Nephron progenitor cell (in vitro differentiated cells): ENCODE measurements at regions not wholly inside any gene's neighbourhood (a gene's known extent, or its start where the extent isn't known, plus 50 kb on each side); places are given as distances from the start of the nearest gene placed in this dataset.
A peak's percentile ranks its signal among the peaks of the same experiment; 100 is the strongest.
"Not testable (repeated sequence)": the region's sequence is repeated elsewhere in the genome, so short reads cannot be mapped to it uniquely, and the experiment has no call there.

ENCODE experiments used
- DNase-seq: peaks from one replicate; pipeline ENCODE4 v3.0.0; 2021
- H3K27ac Mint-ChIP-seq: 2 replicates; pipeline ENCODE4 v1.8.0; 2021; ENCODE audit warnings: mild to moderate bottlenecking, moderate library complexity, mixed read lengths
- H3K27me3 Mint-ChIP-seq: 2 replicates; pipeline ENCODE4 v1.8.0; 2021; ENCODE audit warnings: mild to moderate bottlenecking, low read depth, mixed read lengths; ENCODE audit not compliant: poor library complexity
- H3K36me3 Mint-ChIP-seq: 2 replicates; pipeline ENCODE4 v1.8.0; 2021; ENCODE audit warnings: low read depth, mixed read lengths
- H3K4me1 Mint-ChIP-seq: 2 replicates; pipeline ENCODE4 v1.8.0; 2021; ENCODE audit warnings: mixed read lengths
- H3K4me3 Mint-ChIP-seq: 2 replicates; pipeline ENCODE4 v1.8.0; 2021; ENCODE audit warnings: mild to moderate bottlenecking, moderate library complexity, mixed read lengths
- H3K9me3 Mint-ChIP-seq: 2 replicates; pipeline ENCODE4 v1.8.0; 2021; ENCODE audit warnings: mild to moderate bottlenecking, moderate library complexity, mixed read lengths
- CTCF ChIP-seq: fragments of 200-600 bp; sonication (generic); IDR thresholded peaks from 2 replicates; pipeline ENCODE4 v1.5.0; 2021; ENCODE audit warnings: antibody characterized with exemption

DNA sequence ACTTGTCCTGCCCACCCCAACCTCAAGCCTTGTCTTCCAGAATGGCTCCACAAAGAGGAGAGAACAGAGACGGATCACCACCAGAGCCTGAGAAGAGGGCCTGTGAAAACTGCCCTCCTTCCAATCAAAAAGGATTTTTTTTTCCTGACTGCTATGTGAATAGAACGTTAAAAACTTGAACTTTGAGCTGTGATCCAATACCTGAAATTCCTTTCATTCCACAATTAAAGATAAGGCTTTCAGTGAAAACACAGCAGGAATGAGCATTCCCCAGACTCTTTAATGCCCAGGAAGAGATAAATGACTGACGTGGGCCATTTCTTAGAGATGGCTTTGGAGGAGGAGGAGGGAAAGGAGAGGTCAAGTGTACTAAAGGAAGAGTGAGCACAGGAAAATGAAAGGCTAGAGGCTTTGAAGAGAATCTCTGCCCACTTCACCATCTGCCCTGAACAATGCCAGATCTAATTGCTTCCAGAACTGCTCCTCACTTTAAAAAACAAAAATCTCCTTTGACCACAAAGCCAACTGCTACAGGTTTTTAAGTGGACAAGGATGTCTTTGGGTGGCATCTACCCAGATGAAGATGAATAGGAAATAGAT is 177.9 kb upstream of the MAP3K1 start:
- H3K27ac Mint-ChIP-seq: no peak overlapping the region
- peaks cover 4% of the 10 kb centered on the region for H3K9me3 Mint-ChIP-seq
- H3K4me1 Mint-ChIP-seq: peaks cover 72% of the 10 kb centered on the region
- DNase-seq: no peak
- no peak for TF ChIP-seq CTCF
- no peak overlapping the region for H3K4me3 Mint-ChIP-seq
- H3K27me3 Mint-ChIP-seq: peaks cover 3% of the 10 kb centered on the region
- H3K36me3 Mint-ChIP-seq: no peaks in the 10 kb centered on the region

GRCh38 chr5:56633950-56634349 is 181.4 kb upstream of the MAP3K1 start:
- no peak for TF ChIP-seq CTCF
- peaks cover 3% of the 10 kb centered on the region for H3K27me3 Mint-ChIP-seq
- no peak for DNase-seq
- peaks cover 28% of the 10 kb centered on the region for H3K9me3 Mint-ChIP-seq
- H3K4me3 Mint-ChIP-seq: no peak overlapping the region
- H3K27ac Mint-ChIP-seq: no peak overlapping the region
- H3K36me3 Mint-ChIP-seq: peaks cover 12% of the 10 kb centered on the region
- H3K4me1 Mint-ChIP-seq: peaks cover 53% of the 10 kb centered on the region

GRCh38 chr5:56632939-56633338 is 182.4 kb upstream of the MAP3K1 start:
- Mint-ChIP-seq H3K9me3 (peaks cover 38% of the 10 kb centered on the region), H3K4me1 (peaks cover 43% of the 10 kb centered on the region), H3K27me3 (peaks cover 3% of the 10 kb centered on the region), H3K4me3 (no peak overlapping the region), H3K36me3 (peaks cover 18% of the 10 kb centered on the region), H3K27ac (peak overlapping the region; percentile 78)
- TF ChIP-seq CTCF: no peak
- DNase-seq: no peak

- H3K27me3 Mint-ChIP-seq: peaks cover under 1% of the 10 kb centered on the region
- H3K9me3 Mint-ChIP-seq: peaks cover 46% of the 10 kb centered on the region
- H3K4me1 Mint-ChIP-seq: peaks cover 36% of the 10 kb centered on the region
- peaks cover 21% of the 10 kb centered on the region for H3K36me3 Mint-ChIP-seq
- no peak overlapping the region for H3K4me3 Mint-ChIP-seq
- no peak for DNase-seq
- no peak for TF ChIP-seq CTCF
- H3K27ac Mint-ChIP-seq: peak overlapping the region; percentile 25
Measured at GRCh38 chr5:56632199-56632598, 183.2 kb upstream of the MAP3K1 start.

- no peak overlapping the region for H3K27ac Mint-ChIP-seq
- H3K36me3 Mint-ChIP-seq: peaks cover 21% of the 10 kb centered on the region
- peaks cover 31% of the 10 kb centered on the region for H3K4me1 Mint-ChIP-seq
- no peak for DNase-seq
- H3K27me3 Mint-ChIP-seq: no peaks in the 10 kb centered on the region
- H3K9me3 Mint-ChIP-seq: peaks cover 50% of the 10 kb centered on the region
- no peak for TF ChIP-seq CTCF
- no peak overlapping the region for H3K4me3 Mint-ChIP-seq
Measured at GRCh38 chr5:56631719-56632118, 183.6 kb upstream of the MAP3K1 start.

- not testable (repeated sequence) for H3K27me3 Mint-ChIP-seq, H3K27ac Mint-ChIP-seq, H3K4me3 Mint-ChIP-seq, DNase-seq
- Mint-ChIP-seq H3K9me3 (peaks cover 53% of the 10 kb centered on the region), H3K4me1 (peaks cover 13% of the 10 kb centered on the region), H3K36me3 (peaks cover 21% of the 10 kb centered on the region)
Measured at GRCh38 chr5:56628616-56629015, 186.7 kb upstream of the MAP3K1 start.
